ENCODE measurements at regions not wholly inside any gene's neighbourhood (a gene's known extent, or its start where the extent isn't known, plus 50 kb on each side); places are given as distances from the start of the nearest gene placed in this dataset.
"Not testable (repeated sequence)": the region's sequence is repeated elsewhere in the genome, so short reads cannot be mapped to it uniquely, and the experiment has no call there.

DNA sequence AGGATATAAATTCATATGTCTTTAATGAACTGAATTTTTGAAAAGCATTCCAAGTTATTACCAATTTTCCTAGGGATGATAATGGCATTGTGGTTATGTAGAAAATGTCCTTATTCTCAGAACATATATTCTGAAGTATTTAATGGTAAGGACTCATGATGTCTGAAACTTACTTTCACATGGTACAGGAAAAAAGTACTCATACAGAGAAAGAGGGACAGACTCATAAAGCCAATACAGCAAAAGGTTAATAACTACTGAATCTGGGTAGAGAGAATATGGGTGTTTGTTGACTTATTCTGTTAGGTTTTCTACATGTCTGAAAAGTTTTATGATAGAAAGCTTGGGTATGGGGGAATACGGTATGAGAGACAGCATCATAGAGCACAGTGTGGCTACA, 84.3 kb upstream of the SERTAD2 start:
- intact Hi-C loops (cut with DNase I) = no loop called here

DNA sequence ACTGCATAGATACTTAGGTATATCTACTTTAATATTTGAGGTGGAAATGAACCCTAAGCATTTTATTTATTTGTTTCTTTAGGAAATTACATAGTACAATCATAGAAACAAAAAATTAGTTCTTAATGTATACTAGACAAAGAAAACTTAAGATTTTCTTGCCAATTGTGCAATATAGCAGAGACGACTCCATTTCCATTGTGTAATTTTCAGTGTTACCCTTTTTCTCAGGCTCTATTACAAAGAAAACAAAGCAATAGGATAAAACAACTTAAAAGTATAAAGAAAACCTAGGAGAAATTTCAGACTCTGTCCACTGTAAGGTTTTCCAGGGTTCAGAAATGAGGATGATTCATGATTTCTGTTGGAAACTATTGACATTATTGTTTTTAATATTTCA, 89.0 kb upstream of the SERTAD2 start:
- 79% methylated on average over 1 of the region's 1 CpG for WGBS
- Histone ChIP-seq H3K4me1 (replicated peaks) (no peaks in the 10 kb centered on the region), H3K27me3 (replicated peaks; ENCODE audit: insufficient read depth) (no peaks in the 10 kb centered on the region), H3K9me3 (no peaks in the 10 kb centered on the region), H3K27ac (no peak overlapping the region), H3K4me3 (no peak overlapping the region), H3K36me3 (no peaks in the 10 kb centered on the region)
- no peak for TF ChIP-seq POLR2AphosphoS5 (IDR thresholded peaks at IDR 0.05)
- no peak for TF ChIP-seq POLR2A (IDR thresholded peaks at IDR 0.05)
- TF ChIP-seq, protein P1, sequence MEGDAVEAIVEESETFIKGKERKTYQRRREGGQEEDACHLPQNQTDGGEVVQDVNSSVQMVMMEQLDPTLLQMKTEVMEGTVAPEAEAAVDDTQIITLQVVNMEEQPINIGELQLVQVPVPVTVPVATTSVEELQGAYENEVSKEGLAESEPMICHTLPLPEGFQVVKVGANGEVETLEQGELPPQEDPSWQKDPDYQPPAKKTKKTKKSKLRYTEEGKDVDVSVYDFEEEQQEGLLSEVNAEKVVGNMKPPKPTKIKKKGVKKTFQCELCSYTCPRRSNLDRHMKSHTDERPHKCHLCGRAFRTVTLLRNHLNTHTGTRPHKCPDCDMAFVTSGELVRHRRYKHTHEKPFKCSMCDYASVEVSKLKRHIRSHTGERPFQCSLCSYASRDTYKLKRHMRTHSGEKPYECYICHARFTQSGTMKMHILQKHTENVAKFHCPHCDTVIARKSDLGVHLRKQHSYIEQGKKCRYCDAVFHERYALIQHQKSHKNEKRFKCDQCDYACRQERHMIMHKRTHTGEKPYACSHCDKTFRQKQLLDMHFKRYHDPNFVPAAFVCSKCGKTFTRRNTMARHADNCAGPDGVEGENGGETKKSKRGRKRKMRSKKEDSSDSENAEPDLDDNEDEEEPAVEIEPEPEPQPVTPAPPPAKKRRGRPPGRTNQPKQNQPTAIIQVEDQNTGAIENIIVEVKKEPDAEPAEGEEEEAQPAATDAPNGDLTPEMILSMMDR (IDR thresholded peaks at IDR 0.05) = no peak
- no peak for DNase-seq (ENCODE audit: low spot score)
- intact Hi-C loops (cut with DNase I) = no loop called here

More for the DNA sequence above, 84.3 kb upstream of the SERTAD2 start:
- Histone ChIP-seq H3K4me1 (replicated peaks) (no peaks in the 10 kb centered on the region), H3K36me3 (no peaks in the 10 kb centered on the region), H3K27me3 (replicated peaks; ENCODE audit: insufficient read depth) (no peaks in the 10 kb centered on the region), H3K4me3 (no peak overlapping the region), H3K27ac (no peak overlapping the region), H3K9me3 (no peaks in the 10 kb centered on the region)
- TF ChIP-seq POLR2A (IDR thresholded peaks at IDR 0.05) (no peak), POLR2AphosphoS5 (IDR thresholded peaks at IDR 0.05) (no peak)
- TF ChIP-seq, protein P1 (IDR thresholded peaks at IDR 0.05) = no peak
- DNase-seq (ENCODE audit: low spot score) = no peak
- WGBS = 100% methylated on average over 1 of the region's 1 CpG

DNA sequence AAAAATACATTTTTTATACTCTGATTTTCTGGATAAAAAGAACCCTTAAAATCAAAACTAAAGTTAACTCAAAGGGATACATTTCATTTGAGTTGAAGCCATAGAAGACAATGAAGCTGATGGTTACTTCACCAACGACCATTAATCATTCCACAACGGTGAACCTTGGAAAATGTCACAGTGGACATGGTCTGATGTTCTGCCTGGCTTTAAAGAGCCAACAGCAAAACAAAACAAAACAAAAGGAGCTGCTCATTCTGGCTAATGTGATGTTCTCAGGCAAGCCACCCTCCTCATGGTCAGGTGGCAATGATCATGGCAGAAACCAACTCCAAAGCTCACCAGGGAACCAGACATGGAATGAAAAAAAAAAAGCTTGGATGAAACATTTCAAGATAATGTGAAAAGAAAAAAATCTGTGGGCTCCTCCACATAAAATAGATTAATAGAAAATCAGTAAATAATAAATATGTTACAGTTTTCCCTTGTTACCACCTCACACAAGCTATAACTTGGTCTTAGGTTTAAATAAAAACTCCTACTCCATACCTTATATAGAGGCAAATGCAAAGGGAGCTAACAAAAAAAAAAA, 90.1 kb upstream of the SERTAD2 start:
- TF ChIP-seq, protein P1 (IDR thresholded peaks at IDR 0.05) = no peak
- TF ChIP-seq POLR2AphosphoS5 (IDR thresholded peaks at IDR 0.05) (no peak), POLR2A (IDR thresholded peaks at IDR 0.05) (no peak)
- no peak for DNase-seq (ENCODE audit: low spot score)
- WGBS = 85% methylated on average over 2 of the region's 2 CpGs
- no peaks in the 10 kb centered on the region for H3K4me1 ChIP-seq (replicated peaks)
- intact Hi-C loops (cut with DNase I) = no loop called here
- H3K27me3 ChIP-seq (replicated peaks; ENCODE audit: insufficient read depth) = no peaks in the 10 kb centered on the region
- no peaks in the 10 kb centered on the region for H3K36me3 ChIP-seq
- H3K27ac ChIP-seq = no peak overlapping the region
- no peaks in the 10 kb centered on the region for H3K9me3 ChIP-seq
- H3K4me3 ChIP-seq = no peak overlapping the region

DNA sequence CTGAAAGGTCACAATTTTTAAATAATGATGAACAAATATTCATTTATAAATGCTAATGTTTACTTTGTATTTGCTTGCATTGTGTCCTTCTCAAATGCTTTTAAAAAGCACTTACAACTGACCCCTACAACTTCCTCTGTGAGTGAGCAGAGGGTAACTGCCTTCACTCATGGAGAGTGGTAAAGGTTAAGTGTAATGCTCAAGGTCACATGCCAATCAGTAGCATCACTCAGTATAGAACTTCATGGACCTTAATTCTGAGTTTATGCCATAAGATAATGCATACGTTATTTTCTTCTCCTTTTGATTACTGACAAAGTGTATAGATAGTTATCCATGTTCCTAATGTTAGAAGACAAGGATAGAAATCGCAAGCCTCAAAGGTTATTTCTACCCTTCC, 91.8 kb upstream of the SERTAD2 start:
- Histone ChIP-seq H3K27ac (no peak overlapping the region), H3K4me1 (replicated peaks) (peaks cover 6% of the 10 kb centered on the region), H3K36me3 (no peaks in the 10 kb centered on the region), H3K9me3 (no peaks in the 10 kb centered on the region), H3K27me3 (replicated peaks; ENCODE audit: insufficient read depth) (no peaks in the 10 kb centered on the region), H3K4me3 (no peak overlapping the region)
- no peak for DNase-seq (ENCODE audit: low spot score)
- intact Hi-C loops (cut with DNase I) = no loop called here
- no peak for TF ChIP-seq POLR2AphosphoS5 (IDR thresholded peaks at IDR 0.05)
- TF ChIP-seq, protein P1 (IDR thresholded peaks at IDR 0.05) = no peak
- TF ChIP-seq POLR2A (IDR thresholded peaks at IDR 0.05) = no peak
- WGBS = 77% methylated on average over 2 of the region's 2 CpGs

DNA sequence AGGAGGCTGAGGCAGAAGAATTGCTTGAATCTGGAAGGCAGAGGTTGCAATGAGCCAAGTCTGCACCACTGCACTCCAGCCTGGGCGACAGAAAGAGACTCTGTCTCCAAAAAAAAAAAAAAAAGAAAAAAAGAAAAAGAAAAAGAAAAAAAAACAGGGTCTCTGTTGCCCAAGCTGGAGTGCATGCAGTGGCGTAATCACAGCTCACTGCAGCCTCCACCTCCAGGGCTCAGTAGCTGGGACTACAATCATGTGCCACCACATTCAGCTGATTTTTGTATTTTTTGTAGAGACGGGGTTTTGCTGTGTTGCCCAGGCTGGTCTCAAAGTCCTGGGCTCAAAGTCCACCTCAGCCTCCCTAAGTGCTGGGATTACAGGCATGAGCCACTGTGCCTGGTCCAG, 94.0 kb upstream of the SERTAD2 start:
- H3K27me3 ChIP-seq (replicated peaks; ENCODE audit: insufficient read depth); DNase-seq (ENCODE audit: low spot score); H3K36me3 ChIP-seq; H3K27ac ChIP-seq; H3K4me3 ChIP-seq; H3K4me1 ChIP-seq (replicated peaks); H3K9me3 ChIP-seq: not testable (repeated sequence)
- WGBS = 92% methylated on average over 3 of the region's 3 CpGs
- intact Hi-C loops (cut with DNase I) = loop anchor here (2.0 kb wide), 1 partner anchor 17 kb away; no protein-coding TSS in a partner anchor
